ENCODE measurements at regions not wholly inside any gene's neighbourhood (a gene's known extent, or its start where the extent isn't known, plus 50 kb on each side); places are given as distances from the start of the nearest gene placed in this dataset.
"Not testable (repeated sequence)": the region's sequence is repeated elsewhere in the genome, so short reads cannot be mapped to it uniquely, and the experiment has no call there.

- no peak for DNase-seq
These were observed 1224.2 kb upstream of the SORCS1 start for GRCh38 chr10:108388706-108389105.

GRCh38 chr10:108385963-108386362, 1221.5 kb upstream of the SORCS1 start:
- no peak for DNase-seq

GRCh38 chr10:108384378-108384777, 1219.9 kb upstream of the SORCS1 start:
- no peak for DNase-seq

GRCh38 chr10:108378779-108379178, 1214.3 kb upstream of the SORCS1 start:
- DNase-seq, result no peak

GRCh38 chr10:108375691-108376090, 1211.2 kb upstream of the SORCS1 start:
- no peak for DNase-seq

GRCh38 chr10:108374991-108375390, 1210.5 kb upstream of the SORCS1 start:
- no peak for DNase-seq

- DNase-seq, result no peak
These were observed 1201.0 kb upstream of the SORCS1 start for GRCh38 chr10:108365541-108365940.

GRCh38 chr10:108363576-108363975, 1199.1 kb upstream of the SORCS1 start:
- no peak for DNase-seq

- DNase-seq, result no peak
These were observed 1198.5 kb upstream of the SORCS1 start for GRCh38 chr10:108362961-108363360.

GRCh38 chr10:108362296-108362695, 1197.8 kb upstream of the SORCS1 start:
- no peak for DNase-seq

GRCh38 chr10:108360187-108360586, 1195.7 kb upstream of the SORCS1 start:
- no peak for DNase-seq

- no peak for DNase-seq
These were observed 1194.4 kb upstream of the SORCS1 start for GRCh38 chr10:108358912-108359311.

- no peak for DNase-seq
These were observed 1188.3 kb upstream of the SORCS1 start for GRCh38 chr10:108352771-108353170.

GRCh38 chr10:108348215-108348614, 1183.7 kb upstream of the SORCS1 start:
- no peak for DNase-seq

GRCh38 chr10:108346066-108346465, 1181.6 kb upstream of the SORCS1 start:
- no peak for DNase-seq

GRCh38 chr10:108338146-108338545, 1173.6 kb upstream of the SORCS1 start:
- no peak for DNase-seq

- no peak for DNase-seq
These were observed 1172.3 kb upstream of the SORCS1 start for GRCh38 chr10:108336836-108337235.

- no peak for DNase-seq
These were observed 1163.2 kb upstream of the SORCS1 start for GRCh38 chr10:108327706-108328105.

GRCh38 chr10:108323274-108323798, 1158.8 kb upstream of the SORCS1 start:
- DNase-seq, result no peak

GRCh38 chr10:108319434-108320222, 1155.1 kb upstream of the SORCS1 start:
- DNase-seq, result no peak

- not testable (repeated sequence) for DNase-seq
These were observed 1151.1 kb upstream of the SORCS1 start for GRCh38 chr10:108315636-108316035.

GRCh38 chr10:108307925-108308312, 1143.4 kb upstream of the SORCS1 start:
- no peak for DNase-seq

- no peak for DNase-seq
These were observed 1142.9 kb upstream of the SORCS1 start for GRCh38 chr10:108307250-108307924.

- DNase-seq, result no peak
These were observed 1138.6 kb upstream of the SORCS1 start for GRCh38 chr10:108303149-108303548.

Data from CD4-positive, alpha-beta T cell treated with Interleukin-21 for 1 hour (primary cell).